Right ventricle myocardium superior (tissue), 1 donor: ENCODE measurements at regions not wholly inside any gene's neighbourhood (a gene's known extent, or its start where the extent isn't known, plus 50 kb on each side); places are given as distances from the start of the nearest gene placed in this dataset.

ENCODE experiments used
- ATAC-seq: fragments of 200-7000 bp; cut with Tn5 transposase; one replicate; pipeline ENCODE4 v1.9.1; 2020; ENCODE audit warnings: mild to moderate bottlenecking; ENCODE audit not compliant: poor library complexity
- DNase-seq: peaks from one replicate; pipeline ENCODE4 v3.0.0-alpha.2; 2020
- intact Hi-C: fragments of 100-400 bp; cut with DNase I; formaldehyde crosslinking; loops from one replicate; pipeline ENCODE4 v1.11.2; 2022
- donor health status: DM: no; HTN: yes; CAD: no; lungs with severe emphysema.

DNA sequence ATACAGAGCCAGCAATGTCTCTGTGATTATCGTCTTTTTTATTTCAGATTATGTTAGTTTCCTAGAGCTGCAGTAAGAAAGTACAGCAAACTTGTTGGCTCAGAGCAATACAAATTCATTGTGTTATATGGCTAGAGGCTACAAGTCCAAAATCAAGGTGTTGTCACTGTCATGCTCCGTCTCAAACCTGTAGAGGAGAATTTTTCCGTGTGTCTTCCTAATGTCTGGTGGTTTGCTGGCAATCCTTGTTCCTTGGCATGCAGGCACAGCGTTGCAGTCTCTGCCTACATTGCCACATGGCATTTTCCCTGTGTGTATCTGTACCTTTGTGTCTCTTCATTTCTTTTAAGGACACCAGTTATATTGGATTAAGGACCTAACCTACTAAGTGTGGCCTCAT lies 244.4 kb downstream of the LRRIQ3 start:
- DNase-seq (no peak), ATAC-seq (no peak)
- intact Hi-C loops: no loop called here

DNA sequence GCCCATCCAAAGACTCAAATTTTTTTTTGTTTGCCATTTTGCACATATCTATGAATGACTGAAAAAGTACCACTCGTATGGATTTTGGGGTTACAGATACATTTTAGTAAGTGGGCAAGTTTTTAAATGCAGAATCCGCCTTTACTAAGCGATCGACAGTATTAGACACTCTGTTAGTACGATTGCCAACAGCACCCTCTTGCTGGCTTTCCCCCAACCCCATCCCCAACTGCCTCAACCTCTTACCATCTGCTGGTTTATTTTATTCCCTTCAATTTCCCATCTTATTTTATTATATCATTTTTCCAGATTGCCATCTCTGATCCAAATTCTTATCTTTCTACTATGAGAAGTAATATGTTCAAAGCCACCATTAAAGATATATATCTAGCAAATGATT lies 244.8 kb downstream of the LRRIQ3 start:
- intact Hi-C loops: no loop called here
- ATAC-seq: no peak

DNA sequence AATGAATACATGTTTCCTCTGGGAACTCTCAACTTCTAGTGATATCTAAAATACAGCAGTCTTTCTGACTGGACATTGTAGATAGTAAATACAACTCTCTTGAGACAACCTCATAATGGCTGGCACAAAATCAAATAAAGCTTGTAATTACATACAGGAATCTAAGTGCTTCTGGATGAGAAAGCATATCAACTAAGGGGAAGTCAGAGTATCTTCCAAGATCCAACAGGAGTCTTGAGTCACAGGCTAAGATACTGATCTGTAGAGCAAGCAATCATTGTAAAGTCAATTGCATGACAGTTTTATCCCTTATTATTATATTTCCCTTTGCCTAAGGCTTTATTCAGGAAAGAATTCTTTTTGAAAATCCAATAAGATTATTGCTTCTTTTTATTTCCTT lies 249.9 kb downstream of the LRRIQ3 start:
- DNase-seq: no peak
- intact Hi-C loops: no loop called here
- ATAC-seq: no peak

More for the DNA sequence above, 244.8 kb downstream of the LRRIQ3 start:
- DNase-seq: no peak

DNA sequence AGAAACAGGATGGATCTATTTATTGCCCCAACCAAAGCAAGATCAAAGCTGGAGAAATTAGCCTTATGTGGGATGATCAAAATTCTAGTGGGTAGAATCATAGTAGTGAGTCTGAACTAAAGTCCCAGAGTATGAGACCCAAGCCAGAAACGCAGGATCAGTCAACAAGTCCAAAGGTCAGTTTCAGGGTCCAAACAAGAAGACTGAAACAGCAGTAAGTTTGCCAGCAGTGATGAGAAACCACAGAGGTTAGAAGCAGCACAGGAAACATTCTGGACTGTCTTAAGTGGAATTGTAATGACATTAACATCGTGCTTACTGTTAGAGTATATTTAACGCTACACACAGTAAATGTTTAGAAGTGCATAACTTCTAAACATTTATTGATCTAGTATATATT lies 251.0 kb downstream of the LRRIQ3 start:
- DNase-seq (no peak), ATAC-seq (no peak)
- intact Hi-C loops: no loop called here

DNA sequence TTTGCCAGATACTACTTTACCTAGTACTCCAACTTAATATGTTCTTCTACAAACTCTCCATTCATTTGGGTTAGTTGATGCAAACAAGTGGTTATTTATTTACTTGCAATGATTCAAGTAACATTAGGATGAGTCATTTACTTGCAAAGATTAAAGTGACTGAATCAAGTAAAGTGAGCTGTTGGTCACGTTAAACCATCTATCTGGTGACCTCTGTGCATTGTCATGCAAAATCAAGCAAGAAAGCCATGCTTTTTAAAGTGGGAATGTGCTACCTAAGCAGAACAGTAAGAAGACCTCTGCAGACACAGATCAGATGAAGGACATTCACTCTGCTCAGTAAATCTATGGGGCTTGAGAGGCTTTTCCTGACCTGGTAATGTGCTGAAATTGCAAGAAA lies 254.7 kb downstream of the LRRIQ3 start:
- DNase-seq (no peak), ATAC-seq (no peak)
- intact Hi-C loops: no loop called here

DNA sequence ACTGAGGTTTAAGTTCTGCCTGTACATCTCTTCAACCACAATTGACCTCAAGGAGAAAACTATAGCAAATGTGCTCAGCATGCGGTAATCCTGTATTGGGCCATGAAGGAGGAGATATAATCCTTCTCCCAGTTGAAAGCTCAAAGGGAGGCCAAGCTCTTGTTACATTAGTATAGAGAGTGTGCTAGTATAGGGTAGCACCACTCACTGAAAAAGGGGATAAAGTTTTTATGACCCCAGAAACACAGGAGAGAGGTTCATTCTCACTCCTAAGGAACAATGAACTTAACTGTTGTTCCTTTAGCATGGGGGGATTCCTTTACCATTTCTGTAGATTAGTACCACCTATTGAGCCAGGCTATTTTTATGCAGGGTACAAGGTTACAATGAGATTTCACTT lies 267.7 kb downstream of the LRRIQ3 start:
- DNase-seq (no peak), ATAC-seq (no peak)
- intact Hi-C loops: no loop called here

DNA sequence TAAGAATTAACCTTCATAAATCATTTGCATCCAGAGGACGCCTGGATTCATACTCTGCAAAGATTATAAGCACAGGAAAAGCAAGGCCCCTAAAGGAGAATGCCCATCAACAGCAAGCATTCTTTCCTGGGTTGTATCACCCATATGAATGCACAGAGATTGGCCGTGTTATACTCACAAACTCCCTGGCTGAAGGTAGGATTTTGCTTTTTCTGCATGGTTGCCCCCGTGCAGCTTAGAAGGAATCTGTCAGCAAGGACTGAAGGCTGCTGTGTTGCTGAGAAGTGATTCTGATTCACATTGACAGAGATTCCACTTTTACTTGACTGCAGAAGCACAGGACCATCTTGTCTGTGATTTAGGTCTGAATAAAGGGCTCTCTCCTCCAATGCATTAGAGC lies 283.0 kb downstream of the LRRIQ3 start:
- ATAC-seq (no peak), DNase-seq (no peak)
- intact Hi-C loops: no loop called here

DNA sequence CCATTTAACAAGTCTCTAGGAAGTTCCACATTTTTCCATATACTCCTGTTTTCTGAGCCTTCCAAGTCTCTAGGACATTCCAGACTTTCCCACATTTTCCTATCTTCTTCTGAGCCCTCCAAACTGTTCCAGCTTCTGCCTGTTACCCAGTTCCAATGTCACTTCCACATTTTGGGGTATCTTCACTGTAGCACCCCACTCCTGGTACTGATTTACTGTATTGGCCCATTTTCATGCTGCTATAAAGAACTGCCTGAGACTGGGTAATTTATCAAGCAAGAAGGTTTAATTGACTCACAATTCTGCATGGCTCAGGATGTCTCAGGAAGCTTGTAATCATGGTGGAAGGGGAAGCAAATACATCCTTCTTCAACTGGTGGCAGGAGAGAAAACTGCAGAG lies 285.0 kb downstream of the LRRIQ3 start:
- DNase-seq (no peak), ATAC-seq (no peak)
- intact Hi-C loops: no loop called here

DNA sequence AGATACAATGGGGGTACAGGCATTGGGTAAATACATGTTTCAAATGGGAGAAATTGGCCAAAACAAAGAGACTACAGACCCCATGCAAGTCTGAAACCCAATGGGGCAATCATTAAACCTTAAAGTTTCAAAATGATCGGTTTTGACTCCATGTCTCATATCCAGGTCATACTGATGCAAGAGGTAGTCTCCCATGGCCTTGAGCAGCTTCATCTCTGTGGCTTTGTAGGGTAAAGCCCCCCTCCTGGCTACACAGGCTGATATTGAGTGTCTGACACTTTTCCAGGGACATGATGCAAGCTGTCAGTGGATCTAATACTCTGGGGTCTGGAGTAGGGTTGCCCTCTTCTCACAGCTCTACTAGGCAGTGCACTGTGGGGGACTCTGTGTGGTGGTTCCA lies 286.1 kb downstream of the LRRIQ3 start:
- intact Hi-C loops: no loop called here
- DNase-seq (no peak), ATAC-seq (no peak)

DNA sequence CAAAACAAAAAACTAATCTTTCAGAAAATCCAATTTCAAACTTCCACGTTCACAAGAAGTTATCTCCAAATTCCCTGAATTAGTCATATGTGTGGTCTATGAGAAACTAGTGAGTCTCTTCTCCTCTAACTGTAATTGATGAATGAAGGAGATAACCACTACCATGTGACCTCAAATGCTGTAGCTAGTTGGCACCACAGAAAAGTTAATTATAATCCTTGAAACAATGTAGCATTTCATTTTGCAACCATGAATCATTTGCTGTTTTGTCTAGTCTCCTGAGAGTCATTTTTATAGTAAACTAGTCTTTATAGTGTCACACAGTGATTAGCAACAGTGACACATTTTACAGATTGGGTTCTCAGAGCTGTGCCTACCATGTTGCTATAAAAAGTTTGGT lies 287.5 kb downstream of the LRRIQ3 start:
- DNase-seq: no peak
- no peak for ATAC-seq
- intact Hi-C loops: no loop called here

DNA sequence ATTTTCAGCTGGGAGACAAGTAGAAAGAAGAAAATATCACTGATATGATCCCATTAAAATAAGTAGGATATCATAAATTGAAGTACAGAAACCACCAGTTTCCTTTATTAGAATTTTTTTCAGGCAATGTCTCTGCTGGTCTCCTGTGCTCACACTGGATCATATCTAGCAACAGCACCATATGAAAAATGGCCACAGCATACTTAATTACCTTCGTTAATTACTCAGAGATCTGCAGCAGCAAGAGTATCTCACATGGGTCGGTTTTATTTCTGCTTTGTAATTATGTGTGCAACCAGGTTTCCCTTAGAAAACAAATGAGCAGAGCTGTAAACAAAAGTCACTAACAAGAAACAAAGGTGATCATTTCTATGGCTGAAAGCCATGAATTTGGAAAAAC lies 287.9 kb downstream of the LRRIQ3 start:
- intact Hi-C loops: no loop called here
- DNase-seq (no peak), ATAC-seq (no peak)

DNA sequence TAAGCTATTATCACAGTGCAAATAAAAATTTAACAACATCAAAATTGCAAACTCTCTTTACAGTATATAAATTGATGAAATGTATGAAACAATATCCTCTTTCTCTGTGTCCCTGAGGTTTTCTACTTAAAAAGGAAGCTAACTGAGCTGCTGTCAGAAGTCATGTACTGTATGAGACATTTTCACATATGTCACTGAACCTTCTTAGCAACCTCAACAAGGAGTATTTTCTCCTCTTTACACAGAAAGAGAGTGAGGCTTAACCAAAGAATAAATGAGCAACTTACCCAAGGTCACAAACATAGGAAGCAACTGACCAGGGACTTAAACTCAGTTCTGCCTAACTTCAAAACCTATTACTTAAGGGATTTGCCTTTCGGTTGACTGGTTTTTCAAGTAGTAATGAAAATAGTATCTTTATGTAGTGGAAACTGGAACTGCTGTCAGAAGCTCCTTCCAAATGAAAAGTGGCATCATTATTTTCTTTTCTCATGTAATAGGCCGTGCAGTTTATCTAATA lies 288.9 kb downstream of the LRRIQ3 start:
- ATAC-seq (no peak), DNase-seq (no peak)
- intact Hi-C loops: no loop called here

DNA sequence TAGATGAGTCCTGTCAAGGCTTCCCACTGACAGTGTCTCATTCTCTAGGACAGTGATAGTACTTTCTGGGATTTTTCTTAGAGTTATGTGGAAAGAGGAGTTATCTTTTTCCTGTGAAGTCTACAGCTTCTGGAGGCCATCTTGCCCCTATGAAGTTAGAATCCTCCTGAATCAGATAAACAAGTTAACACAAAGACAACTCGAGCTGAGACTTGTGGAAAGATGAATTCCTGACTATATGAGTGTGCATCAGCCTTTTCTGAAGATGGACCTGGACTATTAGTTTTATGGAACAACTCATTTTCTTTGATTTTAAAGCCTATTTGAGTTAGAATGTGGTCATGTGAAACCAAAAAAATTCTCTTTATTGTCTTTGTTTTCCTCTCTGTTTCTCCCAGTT lies 290.9 kb downstream of the LRRIQ3 start:
- no peak for ATAC-seq
- intact Hi-C loops: no loop called here
- DNase-seq: no peak

DNA sequence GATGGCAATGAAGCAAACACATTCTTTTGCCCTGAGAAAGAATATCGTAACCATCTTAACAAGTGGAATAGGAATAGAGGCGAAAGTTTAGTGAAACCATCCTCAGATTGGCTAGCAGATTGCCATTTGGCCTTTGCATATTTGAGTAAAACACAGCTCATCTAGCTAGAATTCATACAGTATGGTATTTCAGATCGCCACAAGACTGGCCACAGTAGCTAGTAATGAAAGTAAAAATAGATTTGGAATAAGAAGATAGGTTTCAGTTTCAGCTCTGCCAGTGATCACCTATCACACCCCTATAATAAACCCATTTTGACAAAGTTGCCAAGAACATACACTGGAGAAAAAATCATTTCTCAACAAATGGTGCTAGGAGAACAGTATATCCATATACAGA lies 294.9 kb downstream of the LRRIQ3 start:
- intact Hi-C loops: no loop called here
- no peak for ATAC-seq
- DNase-seq: no peak

DNA sequence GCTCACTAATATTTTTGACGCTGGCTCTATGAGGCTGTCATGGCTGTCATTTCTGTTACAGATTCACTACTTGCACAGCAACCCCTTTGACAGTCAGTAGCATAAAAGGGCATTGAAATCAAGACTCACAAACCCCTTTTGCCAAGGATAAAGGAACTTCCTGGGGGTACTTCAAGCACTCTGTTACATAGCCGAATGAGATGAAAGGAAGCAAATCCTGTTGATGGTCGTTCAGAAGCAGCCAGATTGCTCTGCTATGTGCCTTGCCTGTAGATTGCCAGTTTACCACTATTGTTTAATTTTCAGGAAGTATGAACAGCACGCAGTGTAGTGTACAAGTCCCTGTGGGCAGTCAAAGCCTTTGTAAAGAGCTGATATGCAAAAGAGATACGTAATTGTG lies 296.2 kb downstream of the LRRIQ3 start:
- ATAC-seq (no peak), DNase-seq (no peak)
- intact Hi-C loops: no loop called here

DNA sequence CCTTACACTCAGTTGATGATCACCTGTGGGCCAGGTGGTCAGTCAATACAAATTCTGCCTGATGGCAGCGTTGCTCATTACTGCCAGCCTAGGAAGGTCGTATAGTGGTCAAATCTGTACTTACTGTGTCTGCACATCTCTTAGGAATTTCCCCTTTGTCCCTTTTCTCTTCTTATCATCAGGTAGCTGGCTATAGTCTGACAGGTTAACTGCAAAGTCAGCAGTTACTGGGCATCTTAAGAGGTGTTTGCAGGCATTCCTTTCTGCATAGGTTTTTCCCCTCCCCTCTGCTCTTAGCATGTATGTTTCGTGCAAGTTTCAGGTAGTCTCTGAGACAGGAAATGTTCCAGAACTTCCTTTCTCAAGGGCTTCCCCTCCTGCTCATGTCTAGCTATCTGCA lies 298.7 kb downstream of the LRRIQ3 start:
- DNase-seq (no peak), ATAC-seq (no peak)
- intact Hi-C loops: no loop called here

DNA sequence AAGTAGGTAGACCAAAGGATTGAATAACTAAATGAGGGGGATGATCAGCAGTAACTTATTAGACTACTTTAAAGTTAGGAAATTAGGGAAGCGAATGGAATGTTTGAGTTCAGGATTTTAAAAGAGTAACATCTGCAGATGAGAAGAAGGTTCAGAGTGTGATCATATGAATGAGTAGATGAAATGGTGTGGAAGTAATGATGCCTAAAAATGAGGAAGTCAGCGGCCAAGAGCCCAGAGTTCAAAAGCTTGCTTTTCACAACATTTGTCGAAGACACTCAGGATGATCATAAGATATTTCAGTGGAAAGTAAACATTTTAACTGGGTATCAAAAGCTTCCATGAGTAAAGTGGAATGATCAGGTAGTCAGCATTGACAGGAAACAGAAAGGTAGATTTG lies 299.4 kb downstream of the LRRIQ3 start:
- intact Hi-C loops: no loop called here
- DNase-seq (no peak), ATAC-seq (no peak)

DNA sequence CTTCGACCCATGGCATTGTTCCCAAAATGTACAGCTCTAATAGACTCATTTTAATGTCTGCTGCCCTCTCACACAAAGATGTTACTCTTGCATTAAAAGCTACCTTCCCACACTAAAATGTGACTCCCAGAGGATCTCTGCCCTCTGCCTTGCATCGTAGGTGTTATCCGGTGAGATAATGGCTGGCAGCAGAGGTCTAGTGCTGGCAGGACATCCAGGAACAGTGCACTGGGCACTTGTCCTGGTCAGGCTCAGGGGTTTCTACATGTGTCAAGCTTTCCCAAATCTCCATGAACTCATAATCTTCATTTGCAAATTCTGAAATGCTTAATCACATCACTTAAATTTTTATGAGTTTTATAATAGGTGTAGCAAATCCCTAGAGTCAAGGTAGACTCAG lies 310.6 kb downstream of the LRRIQ3 start:
- intact Hi-C loops: no loop called here
- DNase-seq: peak; percentile 47
- peak; percentile 90 for ATAC-seq

DNA sequence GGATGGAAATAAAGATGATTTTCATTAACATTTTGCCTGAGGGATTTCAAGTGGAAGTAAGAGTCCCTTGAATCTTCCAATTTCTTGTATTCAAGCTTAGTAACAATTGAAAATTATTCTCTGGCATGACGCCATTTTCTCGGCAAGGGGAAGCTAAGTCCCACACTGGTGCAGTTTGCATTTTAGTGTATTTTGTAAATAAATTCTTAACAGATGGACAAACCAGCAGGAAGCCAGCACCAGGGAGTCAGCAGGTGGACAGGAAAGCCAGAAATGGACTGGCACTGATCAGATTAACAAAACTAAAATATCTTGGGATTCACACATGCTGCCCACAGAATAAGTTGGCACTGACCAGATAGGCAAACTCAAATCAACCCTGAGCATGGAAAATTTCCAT lies 311.3 kb downstream of the LRRIQ3 start:
- DNase-seq (no peak), ATAC-seq (no peak)

DNA sequence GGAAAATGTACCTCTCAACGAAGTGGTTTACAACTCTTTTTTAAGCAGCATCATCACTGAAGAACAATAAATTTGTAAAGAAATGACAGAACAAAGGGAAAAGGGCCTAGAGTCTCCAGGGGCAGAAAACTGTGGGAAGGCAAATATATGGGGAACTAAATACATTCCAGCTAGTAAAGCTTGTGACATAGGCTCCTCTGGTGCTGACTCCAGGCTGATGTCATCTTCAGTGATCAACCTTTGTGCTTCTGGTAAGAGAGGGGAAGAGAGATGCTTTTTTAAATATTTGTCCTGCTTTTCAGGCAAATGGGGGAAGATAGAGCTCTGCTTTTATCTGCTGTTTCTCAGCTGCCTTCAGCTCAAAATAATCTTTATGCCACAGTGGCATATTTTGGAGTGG lies 323.2 kb downstream of the LRRIQ3 start:
- DNase-seq (no peak), ATAC-seq (no peak)
- intact Hi-C loops: no loop called here

More for the DNA sequence above, 311.3 kb downstream of the LRRIQ3 start:
- intact Hi-C loops: no loop called here

DNA sequence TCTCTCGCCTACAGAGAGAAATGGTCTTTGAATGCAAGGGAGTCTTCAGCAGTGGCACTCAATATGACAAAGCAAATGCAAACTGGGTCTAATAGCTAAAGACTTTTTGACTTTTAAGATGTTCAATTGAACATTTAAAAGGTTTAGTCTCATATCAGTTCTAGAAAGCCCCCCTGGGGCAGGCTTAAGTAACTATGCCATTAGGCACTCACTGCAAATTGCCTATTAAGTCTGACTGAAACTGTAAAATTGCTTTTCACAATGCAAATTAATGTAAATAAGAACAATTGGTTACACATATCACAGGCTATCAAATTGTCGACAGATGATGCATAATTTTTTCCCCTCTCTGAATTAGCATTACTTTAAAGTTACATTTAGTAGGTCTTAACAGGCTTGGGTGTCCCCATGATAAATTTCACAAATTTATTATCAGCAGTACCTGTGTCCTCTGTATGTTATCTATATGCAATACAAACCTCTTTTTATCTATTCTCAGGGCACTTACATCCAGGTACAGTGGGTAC lies 329.1 kb downstream of the LRRIQ3 start:
- intact Hi-C loops: no loop called here
- no peak for ATAC-seq
- DNase-seq: no peak
